SU-DHL-6 (cell line): ENCODE measurements at regions not wholly inside any gene's neighbourhood (a gene's known extent, or its start where the extent isn't known, plus 50 kb on each side); places are given as distances from the start of the nearest gene placed in this dataset.

Experiments
- CTCF ChIP-seq: fragments of 200-600 bp; sonication (generic); IDR thresholded peaks from one replicate; pipeline ENCODE4 v1.5.1; 2017; ENCODE audit warnings: antibody characterized with exemption, mild to moderate bottlenecking, low read length, moderate library complexity; ENCODE audit not compliant: insufficient read depth, poor library complexity, severe bottlenecking
- EZH2phosphoT487 ChIP-seq: fragments of 200-600 bp; sonication (generic), shearing (Covaris generic); conservative IDR thresholded peaks from 2 replicates; pipeline ENCODE4 v1.6.1; 2018; ENCODE audit warnings: mild to moderate bottlenecking, antibody characterized with exemption, low read length, moderate library complexity, mixed read lengths

GRCh38 chr1:200337831-200338230, 72.0 kb downstream of the ZNF281 start:
- TF ChIP-seq CTCF (no peak), EZH2phosphoT487 (no peak)
